ENCODE measurements at regions not wholly inside any gene's neighbourhood (a gene's known extent, or its start where the extent isn't known, plus 50 kb on each side); places are given as distances from the start of the nearest gene placed in this dataset.

GRCh38 chrX:131394384-131394783, 105.3 kb upstream of the IGSF1 start:
- no peak overlapping the region for H3K4me3 ChIP-seq (ENCODE audit: low read length)
- H3K9me2 ChIP-seq (replicated peaks; ENCODE audit: insufficient read depth, low read length), result no peaks in the 10 kb centered on the region
- DNase-seq, result no peak
- no peaks in the 10 kb centered on the region for H4K20me1 ChIP-seq (ENCODE audit: insufficient read depth, low read length)
- H2AFZ ChIP-seq (ENCODE audit: low read length), result no peak overlapping the region
- H3K9me3 ChIP-seq (replicated peaks; ENCODE audit: insufficient read depth, low read length), result no peaks in the 10 kb centered on the region
- no peaks in the 10 kb centered on the region for H3K4me1 ChIP-seq (ENCODE audit: low read length)
- no peak overlapping the region for H3K4me2 ChIP-seq (ENCODE audit: low read depth, low read length)
- H3K36me3 ChIP-seq (replicated peaks; ENCODE audit: insufficient read depth, low read length), result no peaks in the 10 kb centered on the region
- TF ChIP-seq CTCF (IDR thresholded peaks at IDR 0.05; ENCODE audit: low read length), result no peak
- TF ChIP-seq EZH2 (optimal IDR thresholded peaks at IDR 0.05; ENCODE audit: low read depth, low read length), result no peak
- TF ChIP-seq EZH2phosphoT487 (IDR thresholded peaks at IDR 0.05; ENCODE audit: low read length), result no peak
- no peaks in the 10 kb centered on the region for H3K79me2 ChIP-seq (ENCODE audit: low read length)
- H3K27me3 ChIP-seq (replicated peaks; ENCODE audit: insufficient read depth, low read length), result no peaks in the 10 kb centered on the region
- no peak overlapping the region for H3K9ac ChIP-seq (ENCODE audit: low read length)
- no peaks in the 10 kb centered on the region for H3F3A ChIP-seq (ENCODE audit: insufficient read depth, low read length)
- no peak overlapping the region for H3K27ac ChIP-seq (ENCODE audit: low read length)

GRCh38 chrX:131397891-131398290, 108.8 kb upstream of the IGSF1 start:
- Histone ChIP-seq H3F3A (ENCODE audit: insufficient read depth, low read length) (no peaks in the 10 kb centered on the region), H3K9ac (ENCODE audit: low read length) (no peak overlapping the region), H3K79me2 (ENCODE audit: low read length) (no peaks in the 10 kb centered on the region), H2AFZ (ENCODE audit: low read length) (no peak overlapping the region), H3K9me3 (replicated peaks; ENCODE audit: insufficient read depth, low read length) (no peaks in the 10 kb centered on the region), H3K4me2 (ENCODE audit: low read depth, low read length) (no peak overlapping the region), H3K4me3 (ENCODE audit: low read length) (no peak overlapping the region), H3K27me3 (replicated peaks; ENCODE audit: insufficient read depth, low read length) (no peaks in the 10 kb centered on the region), H3K27ac (ENCODE audit: low read length) (no peak overlapping the region), H4K20me1 (ENCODE audit: insufficient read depth, low read length) (no peaks in the 10 kb centered on the region), H3K4me1 (ENCODE audit: low read length) (no peaks in the 10 kb centered on the region), H3K36me3 (replicated peaks; ENCODE audit: insufficient read depth, low read length) (no peaks in the 10 kb centered on the region), H3K9me2 (replicated peaks; ENCODE audit: insufficient read depth, low read length) (no peaks in the 10 kb centered on the region)
- no peak for DNase-seq
- TF ChIP-seq CTCF (IDR thresholded peaks at IDR 0.05; ENCODE audit: low read length) (no peak), EZH2 (optimal IDR thresholded peaks at IDR 0.05; ENCODE audit: low read depth, low read length) (no peak), EZH2phosphoT487 (IDR thresholded peaks at IDR 0.05; ENCODE audit: low read length) (no peak)

GRCh38 chrX:131399678-131400428, 110.7 kb upstream of the IGSF1 start:
- no peak overlapping the region for H3K4me3 ChIP-seq (ENCODE audit: low read length)

More at GRCh38 chrX:131399678-131400428, 110.7 kb upstream of the IGSF1 start:
- no peaks in the 10 kb centered on the region for H3K4me1 ChIP-seq (ENCODE audit: low read length)
- no peaks in the 10 kb centered on the region for H3K36me3 ChIP-seq (replicated peaks; ENCODE audit: insufficient read depth, low read length)
- TF ChIP-seq EZH2phosphoT487 (IDR thresholded peaks at IDR 0.05; ENCODE audit: low read length) (no peak), EZH2 (optimal IDR thresholded peaks at IDR 0.05; ENCODE audit: low read depth, low read length) (no peak), CTCF (IDR thresholded peaks at IDR 0.05; ENCODE audit: low read length) (no peak)
- no peak overlapping the region for H3K27ac ChIP-seq (ENCODE audit: low read length)
- H2AFZ ChIP-seq (ENCODE audit: low read length), result no peak overlapping the region
- H3K27me3 ChIP-seq (replicated peaks; ENCODE audit: insufficient read depth, low read length), result no peaks in the 10 kb centered on the region
- no peaks in the 10 kb centered on the region for H4K20me1 ChIP-seq (ENCODE audit: insufficient read depth, low read length)
- H3F3A ChIP-seq (ENCODE audit: insufficient read depth, low read length), result no peaks in the 10 kb centered on the region
- no peaks in the 10 kb centered on the region for H3K79me2 ChIP-seq (ENCODE audit: low read length)
- no peaks in the 10 kb centered on the region for H3K9me3 ChIP-seq (replicated peaks; ENCODE audit: insufficient read depth, low read length)
- H3K9ac ChIP-seq (ENCODE audit: low read length), result no peak overlapping the region
- no peak overlapping the region for H3K4me2 ChIP-seq (ENCODE audit: low read depth, low read length)
- no peaks in the 10 kb centered on the region for H3K9me2 ChIP-seq (replicated peaks; ENCODE audit: insufficient read depth, low read length)
- DNase-seq, result peak; percentile 23

Data from MM.1S (cell line).